22Rv1 (cell line): ENCODE measurements at regions not wholly inside any gene's neighbourhood (a gene's known extent, or its start where the extent isn't known, plus 50 kb on each side); places are given as distances from the start of the nearest gene placed in this dataset.

Experiments
- ZFX ChIP-seq: fragments of 450-650 bp; IDR thresholded peaks from 2 replicates; pipeline ENCODE4 v1.6.1; 2017; ENCODE audit warnings: antibody characterized with exemption, borderline replicate concordance
- TF ChIP-seq, protein P1 (sequence below): fragments of 450-650 bp; IDR thresholded peaks from 2 replicates; pipeline ENCODE4 v1.5.1; 2017; ENCODE audit warnings: mild to moderate bottlenecking

GRCh38 chr13:111007209-111007608 lies 92.3 kb upstream of the ANKRD10 start:
- TF ChIP-seq, protein P1, sequence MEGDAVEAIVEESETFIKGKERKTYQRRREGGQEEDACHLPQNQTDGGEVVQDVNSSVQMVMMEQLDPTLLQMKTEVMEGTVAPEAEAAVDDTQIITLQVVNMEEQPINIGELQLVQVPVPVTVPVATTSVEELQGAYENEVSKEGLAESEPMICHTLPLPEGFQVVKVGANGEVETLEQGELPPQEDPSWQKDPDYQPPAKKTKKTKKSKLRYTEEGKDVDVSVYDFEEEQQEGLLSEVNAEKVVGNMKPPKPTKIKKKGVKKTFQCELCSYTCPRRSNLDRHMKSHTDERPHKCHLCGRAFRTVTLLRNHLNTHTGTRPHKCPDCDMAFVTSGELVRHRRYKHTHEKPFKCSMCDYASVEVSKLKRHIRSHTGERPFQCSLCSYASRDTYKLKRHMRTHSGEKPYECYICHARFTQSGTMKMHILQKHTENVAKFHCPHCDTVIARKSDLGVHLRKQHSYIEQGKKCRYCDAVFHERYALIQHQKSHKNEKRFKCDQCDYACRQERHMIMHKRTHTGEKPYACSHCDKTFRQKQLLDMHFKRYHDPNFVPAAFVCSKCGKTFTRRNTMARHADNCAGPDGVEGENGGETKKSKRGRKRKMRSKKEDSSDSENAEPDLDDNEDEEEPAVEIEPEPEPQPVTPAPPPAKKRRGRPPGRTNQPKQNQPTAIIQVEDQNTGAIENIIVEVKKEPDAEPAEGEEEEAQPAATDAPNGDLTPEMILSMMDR, result no peak
- no peak for TF ChIP-seq ZFX
